HuH-7.5 (cell line): ENCODE measurements at regions not wholly inside any gene's neighbourhood (a gene's known extent, or its start where the extent isn't known, plus 50 kb on each side); places are given as distances from the start of the nearest gene placed in this dataset.

Experiments used
- DNase-seq: peaks from one replicate; pipeline ENCODE4 v3.0.0; 2011; ENCODE audit warnings: low spot score

DNA sequence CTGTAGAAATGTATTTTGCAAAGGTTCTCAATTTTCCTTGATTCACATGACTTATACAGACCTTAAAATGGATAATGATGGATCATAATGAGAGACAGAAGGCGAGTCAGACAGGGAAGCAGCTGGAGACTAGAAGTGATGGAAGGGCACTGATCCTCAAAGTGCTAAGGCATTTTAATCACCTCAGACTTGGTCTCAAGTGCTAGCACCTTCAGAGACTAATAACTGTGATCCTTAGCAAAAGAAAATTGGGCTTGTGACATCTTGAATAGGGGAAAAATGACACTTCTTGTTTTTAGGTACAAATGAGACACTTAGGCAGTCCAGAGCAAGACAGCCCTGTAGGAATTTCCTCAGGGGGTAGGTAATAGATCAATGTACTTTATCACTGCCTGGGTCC is 1011.7 kb downstream of the SQOR start:
- no peak for DNase-seq

DNA sequence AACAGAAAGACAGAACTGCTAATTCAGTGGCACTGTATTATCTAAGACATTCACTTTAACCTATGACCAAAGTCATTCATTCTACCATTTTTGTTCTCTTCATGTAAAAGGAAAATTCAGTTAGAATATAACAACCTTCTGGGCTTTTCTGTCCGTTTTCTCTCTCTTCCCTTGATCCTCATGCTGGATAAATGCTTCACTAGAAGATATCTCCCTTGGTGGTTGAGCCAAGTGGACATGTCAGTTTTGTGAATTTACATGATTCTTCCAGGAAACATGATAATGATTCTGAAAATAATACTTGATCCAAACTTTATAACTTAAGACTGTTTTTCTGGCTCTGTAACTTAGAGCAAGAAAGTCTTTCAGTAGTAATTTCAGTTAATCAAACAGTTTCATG is 1012.2 kb downstream of the SQOR start:
- DNase-seq, result no peak

DNA sequence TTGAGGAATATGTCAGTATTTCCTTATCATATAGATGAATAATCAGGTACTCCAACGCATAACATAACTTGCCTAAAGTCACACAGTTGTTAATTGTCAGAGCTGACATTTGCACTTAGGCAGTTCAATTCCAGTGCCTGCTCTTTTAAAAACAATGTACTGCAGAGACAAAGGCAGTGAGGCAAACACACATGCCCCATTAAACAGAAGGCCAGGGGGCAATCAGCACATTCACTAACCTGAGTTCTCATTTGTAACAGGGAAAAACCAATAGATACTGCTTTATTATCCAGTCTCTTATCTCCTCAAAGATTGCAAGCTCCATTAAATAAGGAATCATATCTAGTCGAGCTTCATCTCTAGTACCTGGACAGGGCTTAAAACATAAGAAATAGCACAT is 1017.4 kb downstream of the SQOR start:
- no peak for DNase-seq

DNA sequence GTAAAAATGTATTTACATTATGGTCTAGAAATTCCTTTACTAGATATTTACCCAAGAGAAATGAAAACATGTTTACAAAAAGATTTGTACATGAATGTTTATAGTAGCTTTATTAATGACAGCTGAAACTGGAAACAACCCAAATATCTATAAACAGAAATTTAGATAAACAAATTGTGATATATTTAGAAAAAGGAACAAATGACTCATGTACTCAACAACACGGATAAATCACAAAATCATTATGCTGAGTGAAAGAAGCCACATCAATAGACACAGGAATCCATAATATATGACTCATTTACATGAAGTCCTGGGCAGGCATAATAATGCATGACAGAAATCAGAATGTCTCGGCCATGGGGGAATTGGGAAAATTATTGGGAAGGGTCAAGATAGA is 1020.2 kb downstream of the SQOR start:
- no peak for DNase-seq

DNA sequence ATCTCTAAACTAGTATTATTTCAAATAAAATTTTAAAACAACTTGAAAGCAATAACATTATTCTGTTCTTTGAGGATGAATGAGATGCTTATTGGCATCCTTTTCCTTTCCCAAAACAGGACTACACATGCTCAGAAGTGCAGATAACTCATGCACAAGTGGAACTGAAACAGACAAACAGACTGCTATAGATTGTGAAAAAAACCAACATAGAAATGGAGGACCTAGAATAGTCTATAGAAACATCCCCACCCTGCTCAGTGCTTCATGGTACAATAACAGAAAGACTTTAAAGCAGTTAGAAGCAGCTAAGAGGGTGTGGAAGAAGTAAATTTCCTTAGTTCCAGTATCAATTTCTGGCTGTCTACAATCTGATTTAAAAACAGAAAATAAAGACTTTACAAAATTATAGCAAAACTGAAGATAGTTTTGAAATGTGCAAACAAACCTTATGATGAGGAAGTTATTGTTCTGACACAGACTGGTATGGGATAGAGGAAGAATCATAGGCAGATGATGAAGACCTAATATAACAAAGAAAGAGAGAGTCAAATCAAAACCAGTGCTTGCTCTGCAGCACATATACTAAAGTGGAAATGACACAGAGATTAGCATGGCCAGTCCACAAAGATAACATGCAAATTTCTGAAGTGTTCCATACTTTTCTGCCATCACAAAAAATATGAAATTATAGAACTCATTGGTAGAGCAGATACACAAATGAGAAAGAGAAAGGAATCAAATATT is 1025.4 kb downstream of the SQOR start:
- no peak for DNase-seq

DNA sequence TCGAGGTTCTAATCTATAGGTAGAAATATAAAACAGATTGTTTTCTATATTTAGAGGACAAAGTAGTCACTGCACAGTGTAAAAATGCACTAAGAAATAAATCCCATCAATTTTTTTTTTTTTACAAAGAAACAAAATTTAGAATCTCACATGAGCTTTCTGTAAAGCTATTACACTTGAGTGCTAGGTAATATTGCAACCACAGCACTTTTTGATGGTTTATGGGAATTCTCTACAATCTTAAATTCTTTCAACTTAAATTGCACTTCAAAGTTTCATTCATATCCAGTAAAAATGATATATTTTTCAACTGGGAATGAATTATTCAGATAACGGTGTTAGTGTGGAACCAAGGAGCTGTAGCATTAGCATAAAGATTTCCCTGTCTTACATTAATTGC is 1035.4 kb downstream of the SQOR start:
- DNase-seq, result no peak

DNA sequence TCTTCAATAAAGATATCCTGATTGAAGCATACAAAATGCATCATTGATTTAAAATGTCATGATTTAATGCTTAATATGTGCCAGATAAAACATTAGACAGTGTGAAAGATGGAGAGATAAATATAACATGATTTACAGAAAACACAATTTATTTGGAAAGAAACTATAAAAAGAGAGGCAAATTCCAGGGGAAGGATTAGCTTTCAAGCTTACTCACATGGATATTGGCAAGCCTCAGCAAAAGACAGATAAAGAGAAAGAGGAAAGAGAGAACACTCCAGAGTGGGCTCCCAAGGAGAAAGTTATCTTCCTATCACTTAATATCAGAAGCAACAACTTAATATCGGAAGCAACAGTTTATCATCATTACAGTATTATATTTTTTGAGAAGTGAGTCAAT is 1036.5 kb downstream of the SQOR start:
- no peak for DNase-seq

DNA sequence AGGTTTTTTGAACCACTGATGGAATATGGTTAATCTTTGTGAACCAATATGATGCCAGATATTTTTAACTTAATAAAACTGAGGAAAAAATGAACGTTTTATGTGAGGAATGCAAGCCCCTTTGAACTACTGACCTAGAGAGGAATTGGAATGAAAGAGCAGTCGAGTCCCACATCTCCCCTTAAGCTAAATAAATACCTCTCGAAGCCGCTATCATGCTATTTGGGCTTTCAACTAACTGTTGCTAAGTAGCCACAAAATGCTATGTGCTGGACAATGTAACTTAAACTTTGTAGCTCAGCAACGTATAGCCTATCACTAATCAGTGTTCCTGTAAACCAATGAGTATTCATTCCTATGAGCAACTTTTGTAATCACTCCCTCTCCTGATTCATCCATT is 1037.2 kb downstream of the SQOR start:
- DNase-seq, result no peak

DNA sequence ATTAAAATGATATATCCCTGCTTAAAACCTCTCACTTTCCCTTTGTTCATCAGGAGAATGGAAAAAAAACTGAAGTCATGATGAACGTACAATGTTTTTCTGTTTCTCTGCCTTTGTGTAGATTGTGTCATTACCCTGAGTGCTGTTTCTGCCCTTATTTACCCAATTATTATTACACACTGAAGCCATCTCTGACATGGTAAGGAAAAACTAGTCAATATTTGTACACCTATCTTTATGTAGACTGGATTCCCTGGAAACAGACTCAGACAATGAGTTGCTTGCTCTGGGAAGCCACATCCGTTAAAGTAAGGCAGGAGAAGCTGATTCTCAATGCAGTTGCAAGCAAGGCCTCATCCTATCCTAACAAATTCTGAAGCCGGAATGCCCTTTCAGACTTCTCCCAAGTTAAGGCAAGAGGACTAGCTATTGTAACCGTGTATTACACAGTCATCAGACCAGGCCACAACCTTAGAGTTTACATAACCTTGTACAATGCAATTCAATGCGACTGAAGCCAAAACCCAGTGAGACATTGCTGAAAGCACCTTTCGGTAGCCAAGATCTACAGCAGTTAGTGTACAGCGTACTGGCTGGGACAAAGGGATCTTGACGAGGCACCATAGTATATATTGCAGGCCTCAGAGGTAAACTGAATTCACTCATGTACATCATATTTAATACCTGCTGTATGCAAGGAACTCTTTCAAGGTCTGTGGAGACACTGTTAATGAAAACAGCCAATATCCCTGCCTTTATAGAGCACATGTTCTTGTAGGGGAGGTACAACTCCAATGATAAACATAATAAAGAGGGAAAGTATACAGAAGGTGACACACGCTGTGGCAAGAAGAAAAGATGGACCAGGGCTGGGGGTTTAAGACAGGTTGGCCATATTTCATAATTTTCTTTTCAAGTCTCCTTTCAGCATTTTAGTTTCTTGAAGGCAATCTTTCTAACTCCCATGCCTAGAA is 1040.8 kb upstream of the SEMA6D start:
- DNase-seq, result no peak

DNA sequence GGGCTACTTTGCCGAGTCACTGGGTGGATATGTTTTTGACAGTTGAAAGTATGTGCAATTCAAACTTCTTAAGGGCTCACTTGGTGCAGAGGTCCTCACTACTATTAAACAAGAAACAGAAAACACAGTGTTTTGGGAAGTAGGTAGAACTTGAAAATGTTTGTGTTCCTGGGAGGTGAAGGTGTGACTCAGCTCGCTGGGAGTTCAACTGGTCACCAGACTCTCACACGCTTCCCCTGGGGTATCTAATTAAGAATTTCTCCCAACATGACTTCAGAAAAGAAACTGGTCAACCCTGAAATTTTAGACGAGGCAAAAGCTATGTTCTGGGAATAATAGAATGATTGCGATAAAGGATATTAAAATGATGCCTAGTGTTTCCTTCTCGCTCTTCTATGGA is 1039.8 kb upstream of the SEMA6D start:
- no peak for DNase-seq

DNA sequence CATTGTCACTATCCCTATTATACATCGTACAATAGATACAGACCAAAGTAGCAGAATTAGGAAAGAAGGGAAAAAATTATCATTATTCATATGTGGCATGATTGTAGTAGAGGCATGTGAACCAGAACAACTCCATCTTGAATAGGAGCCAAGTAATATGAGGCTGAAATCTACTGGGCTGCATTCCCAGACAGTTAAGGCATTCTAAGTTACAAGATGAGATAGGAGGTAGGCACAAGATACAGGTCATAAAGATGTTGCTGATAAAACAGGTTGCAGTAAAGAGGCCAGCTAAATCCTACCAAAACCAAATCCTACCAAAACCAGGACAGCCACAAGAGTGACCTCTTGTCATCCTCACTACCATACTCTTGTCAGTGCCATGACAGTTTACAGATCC is 1035.4 kb upstream of the SEMA6D start:
- DNase-seq, result no peak

DNA sequence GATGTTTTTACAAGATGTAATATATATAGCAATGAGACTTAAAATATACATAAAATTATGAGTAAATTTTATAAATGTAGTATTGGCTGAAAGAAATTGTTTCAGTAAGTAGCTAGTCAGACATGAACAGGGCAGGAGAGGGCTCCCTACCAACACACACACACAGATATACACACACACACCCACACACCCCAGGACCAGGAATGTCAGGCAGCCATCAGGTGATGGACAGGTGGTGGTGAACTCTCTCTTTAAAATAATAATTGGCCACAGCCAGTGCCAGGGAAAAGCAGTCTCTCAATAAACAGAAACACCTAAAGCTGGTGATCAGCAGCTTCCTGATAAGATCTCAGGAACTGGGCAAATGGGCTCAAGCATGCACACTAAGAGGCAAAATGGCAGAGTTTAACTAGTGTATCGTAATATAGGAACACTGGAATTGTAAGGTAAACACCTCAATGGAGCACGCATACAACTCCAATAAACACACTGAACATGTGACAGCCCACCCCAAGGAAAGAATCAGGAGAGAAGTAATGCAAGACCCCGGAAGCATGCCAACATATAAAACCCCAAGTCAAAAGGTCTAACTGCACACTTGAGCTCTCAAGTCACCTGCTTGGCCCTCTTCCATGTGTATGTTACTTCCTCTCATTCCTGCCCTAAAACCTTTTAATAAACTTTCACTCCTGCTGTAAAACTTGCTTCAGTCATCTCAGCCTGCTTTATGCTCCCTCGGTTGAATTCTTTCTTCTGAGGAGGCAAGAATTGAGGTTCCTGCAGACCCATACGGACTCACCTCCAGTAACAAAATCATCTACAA is 1034.1 kb upstream of the SEMA6D start:
- DNase-seq, result no peak

DNA sequence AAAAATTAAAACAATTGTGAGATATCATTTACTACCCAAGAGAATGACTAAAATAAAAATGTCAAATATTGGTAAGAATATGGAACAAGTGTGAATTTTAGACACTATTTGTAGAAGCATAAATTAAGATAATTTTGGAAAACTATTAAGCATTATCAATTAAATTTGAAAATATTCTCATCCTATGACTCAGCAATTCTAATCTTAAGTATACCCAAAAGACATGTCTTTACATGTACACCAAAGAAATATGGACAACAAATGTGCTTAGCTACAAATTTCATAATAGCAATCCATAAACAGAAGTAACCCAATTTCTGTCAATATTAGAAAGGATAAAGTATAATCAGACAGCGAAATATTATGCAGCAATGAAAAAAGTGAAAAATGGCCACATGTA is 1032.2 kb upstream of the SEMA6D start:
- no peak for DNase-seq

DNA sequence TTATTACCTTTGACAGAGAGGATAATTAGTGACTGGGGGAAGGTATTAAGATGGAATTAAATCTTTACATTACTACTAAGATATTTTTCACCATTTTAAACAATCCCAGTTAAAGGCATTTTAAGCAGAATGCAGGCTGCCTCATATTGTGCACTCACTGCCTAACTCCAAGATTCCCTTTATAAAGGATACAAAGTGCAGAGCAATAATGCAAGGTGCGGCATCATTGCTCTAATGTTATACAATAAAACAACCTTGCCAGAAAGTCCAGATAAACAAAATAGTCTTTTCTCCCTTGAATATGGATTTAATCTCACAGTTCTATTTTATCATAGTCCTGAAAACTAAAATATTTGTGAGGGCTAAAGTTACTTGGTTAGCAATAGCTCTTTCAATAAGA is 1031.6 kb upstream of the SEMA6D start:
- DNase-seq, result no peak

DNA sequence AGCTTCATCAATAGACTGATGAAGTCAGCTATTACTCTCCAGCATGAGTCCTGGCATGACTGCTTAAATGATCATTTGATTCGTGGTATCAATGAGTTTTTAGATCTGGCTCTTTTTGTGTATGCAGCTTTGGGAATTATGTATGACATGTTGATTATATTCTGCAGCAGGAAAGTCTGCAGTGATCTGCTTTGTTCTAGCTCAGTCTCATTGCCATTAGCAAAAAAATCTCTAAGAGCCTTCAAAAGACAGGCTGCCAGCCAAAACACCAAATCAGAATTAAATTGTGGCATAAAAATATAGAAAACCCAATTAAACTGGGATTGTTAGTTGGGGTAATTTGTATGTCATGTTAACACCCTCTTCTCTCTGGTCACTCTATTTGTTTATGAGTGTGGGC is 1021.0 kb upstream of the SEMA6D start:
- no peak for DNase-seq

DNA sequence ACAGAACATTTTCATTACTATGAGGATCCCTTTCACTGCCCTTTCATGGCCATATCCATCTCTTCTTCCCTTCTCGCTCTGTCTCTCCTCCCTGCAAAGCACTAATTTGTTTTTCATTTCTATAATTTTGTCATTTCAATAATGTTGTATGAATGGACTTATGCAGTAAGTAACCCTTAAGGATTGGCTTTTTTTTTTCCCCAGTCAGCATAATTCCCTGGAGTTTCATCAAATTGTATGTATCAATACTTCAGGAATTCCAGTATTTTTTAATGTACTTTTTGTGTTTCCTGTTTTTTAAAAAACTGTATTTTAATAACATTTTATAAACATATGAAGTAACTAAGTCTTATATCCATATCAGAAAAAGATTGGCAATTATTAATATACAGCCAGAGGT is 1016.0 kb upstream of the SEMA6D start:
- no peak for DNase-seq

DNA sequence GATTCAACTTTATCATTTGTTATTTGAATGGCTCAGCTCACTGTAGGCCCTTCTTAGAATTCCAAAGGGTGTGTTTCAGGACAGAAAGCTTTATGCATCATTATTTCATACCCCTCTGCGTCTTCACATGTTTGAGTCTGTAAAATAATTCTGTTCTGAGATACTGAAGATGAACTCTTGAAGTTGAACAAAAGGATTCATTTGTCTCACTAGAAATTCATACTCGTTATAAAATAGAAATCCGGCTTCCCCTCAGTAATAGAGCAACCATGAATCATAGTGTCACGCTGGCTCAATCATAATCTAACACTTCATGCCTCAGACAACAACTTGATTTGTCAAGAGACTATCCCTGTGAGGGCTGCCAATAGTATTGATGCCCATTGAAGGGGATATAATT is 1015.4 kb upstream of the SEMA6D start:
- no peak for DNase-seq

DNA sequence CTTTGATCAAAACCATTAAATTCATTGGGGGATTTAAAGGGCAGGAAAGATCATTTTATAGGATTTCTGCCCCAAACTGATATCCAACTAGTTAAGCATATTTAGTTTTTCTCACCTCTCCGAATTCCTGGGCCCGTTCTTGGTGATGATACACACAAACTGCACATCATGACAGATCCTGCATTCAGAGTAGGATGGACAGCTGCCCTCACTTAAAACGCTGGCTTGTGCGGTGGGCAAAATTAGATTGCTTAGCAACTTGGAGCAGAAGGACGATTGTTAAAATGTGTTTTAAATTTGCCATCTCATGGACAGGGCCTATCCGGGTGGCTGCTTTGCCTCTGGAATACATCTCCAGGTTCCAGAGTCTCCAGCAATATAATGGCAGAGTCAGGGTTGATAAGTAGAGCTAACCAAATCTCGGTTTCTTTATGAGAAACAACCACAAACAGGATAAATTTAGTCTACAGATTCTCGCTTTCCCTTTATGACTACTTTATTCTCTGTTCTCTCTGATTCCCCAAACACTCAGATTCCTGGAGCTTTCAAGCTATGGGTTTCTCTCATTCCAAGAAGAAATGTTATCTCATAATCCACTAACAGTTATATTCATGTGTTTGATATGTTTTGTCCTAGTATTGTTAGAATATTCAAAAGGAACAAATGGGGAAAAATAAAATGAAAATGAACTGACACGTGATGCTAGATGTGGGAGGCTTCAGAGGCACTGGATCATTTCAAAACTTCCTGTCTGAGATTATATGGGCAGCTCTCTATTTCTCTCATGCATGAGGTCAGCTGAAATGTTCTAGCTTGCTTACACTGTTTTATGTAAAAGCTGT is 1014.1 kb upstream of the SEMA6D start:
- no peak for DNase-seq

DNA sequence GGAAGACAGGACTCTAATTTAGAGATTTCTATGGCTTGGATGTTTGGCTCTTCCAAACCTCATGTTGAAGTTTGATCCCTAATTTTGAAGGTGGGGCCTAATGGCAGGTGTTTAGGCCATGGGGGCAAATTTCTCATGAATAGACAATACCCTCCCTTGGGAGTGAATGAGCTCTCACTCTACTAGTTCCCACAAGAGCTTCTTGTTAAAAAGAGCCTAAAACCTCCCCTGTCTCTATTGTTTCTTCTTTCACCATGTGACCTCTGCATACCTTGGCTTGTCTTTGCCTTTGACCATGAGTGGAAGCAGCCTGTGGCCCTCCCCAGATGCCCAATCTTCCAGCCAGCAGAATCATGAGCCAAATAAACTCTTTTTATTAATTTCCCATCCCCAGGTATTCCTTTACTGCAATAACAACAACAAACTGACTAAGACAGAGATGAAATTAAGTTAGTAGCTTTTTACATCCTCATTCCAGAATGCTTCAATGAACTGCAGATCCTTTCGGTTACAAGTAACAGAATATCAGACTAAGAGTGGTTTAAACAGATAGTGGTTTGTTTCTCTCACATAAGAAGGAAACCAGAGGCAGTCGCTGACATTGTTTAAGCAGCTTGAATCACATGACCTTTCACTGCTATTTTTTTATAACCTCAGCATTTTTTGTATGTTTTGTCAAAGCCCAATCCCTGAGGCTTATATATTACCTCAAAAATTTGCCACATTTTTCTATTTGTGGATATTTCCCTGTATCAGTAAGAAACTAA is 1013.3 kb upstream of the SEMA6D start:
- no peak for DNase-seq

DNA sequence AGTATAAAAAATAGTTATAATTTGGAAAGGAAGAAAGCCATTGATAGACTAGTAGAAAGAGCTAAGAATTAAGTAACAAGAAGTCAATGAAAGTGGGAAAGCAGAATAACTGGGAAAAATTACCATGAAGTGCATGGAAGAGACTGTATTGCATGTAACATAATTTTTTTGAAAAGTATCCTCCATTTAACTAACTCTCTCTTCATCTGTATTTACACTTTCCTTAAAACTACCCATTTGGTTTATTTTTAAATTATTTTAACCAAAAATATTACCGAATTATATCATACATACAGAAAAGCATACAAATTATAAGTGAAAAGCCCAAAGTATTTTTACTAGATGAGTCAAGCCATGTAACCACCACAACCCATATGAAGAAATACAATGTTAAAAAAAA is 1009.9 kb upstream of the SEMA6D start:
- no peak for DNase-seq

DNA sequence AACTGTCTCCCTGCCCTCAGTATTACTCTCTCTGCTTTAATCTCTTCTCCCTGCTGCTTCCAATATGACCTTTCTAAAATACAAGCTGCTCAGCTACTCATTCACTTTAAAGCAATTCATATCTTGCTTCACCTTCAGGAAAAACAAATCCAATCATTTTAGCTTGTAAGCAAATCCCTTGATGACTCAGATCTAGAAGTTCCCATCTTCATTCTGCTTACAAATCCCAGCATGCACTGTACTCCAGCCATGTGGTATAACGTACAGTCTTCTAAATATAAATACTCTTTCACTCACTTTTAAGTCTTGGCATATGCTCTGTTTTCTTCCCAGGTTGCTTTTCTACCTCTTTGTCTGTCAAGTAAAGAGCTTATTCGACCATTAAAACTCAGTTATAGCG is 1009.1 kb upstream of the SEMA6D start:
- DNase-seq, result no peak
